Vagina (tissue), 2 donors: ENCODE measurements at regions not wholly inside any gene's neighbourhood (a gene's known extent, or its start where the extent isn't known, plus 50 kb on each side); places are given as distances from the start of the nearest gene placed in this dataset.

ENCODE experiments used
- CTCF ChIP-seq, 3 experiments: fragments of 450-650 bp in 2 of 3; fragments of 200-600 bp in 1 of 3; sonication (generic) in 1 of 3; IDR thresholded peaks; one replicate each; pipeline ENCODE4 v1.5.1; 2017 to 2019; ENCODE audit warnings: antibody characterized with exemption in 3 of 3, mild to moderate bottlenecking in 2 of 3, moderate library complexity in 2 of 3
- POLR2A ChIP-seq, 2 donors: fragments of 450-650 bp; IDR thresholded peaks; one replicate each; pipeline ENCODE4 v1.6.1; 2017; ENCODE audit warnings: antibody characterized with exemption in 2 of 2, mild to moderate bottlenecking in 2 of 2, moderate library complexity in 2 of 2

- no peak for TF ChIP-seq CTCF (IDR thresholded peaks at IDR 0.05)
- TF ChIP-seq POLR2A (IDR thresholded peaks at IDR 0.05) = no peak
Observed at GRCh38 chr4:128455480-128455879, 167.9 kb upstream of the PGRMC2 start.
